ENCODE measurements at regions not wholly inside any gene's neighbourhood (a gene's known extent, or its start where the extent isn't known, plus 50 kb on each side); places are given as distances from the start of the nearest gene placed in this dataset.

DNA sequence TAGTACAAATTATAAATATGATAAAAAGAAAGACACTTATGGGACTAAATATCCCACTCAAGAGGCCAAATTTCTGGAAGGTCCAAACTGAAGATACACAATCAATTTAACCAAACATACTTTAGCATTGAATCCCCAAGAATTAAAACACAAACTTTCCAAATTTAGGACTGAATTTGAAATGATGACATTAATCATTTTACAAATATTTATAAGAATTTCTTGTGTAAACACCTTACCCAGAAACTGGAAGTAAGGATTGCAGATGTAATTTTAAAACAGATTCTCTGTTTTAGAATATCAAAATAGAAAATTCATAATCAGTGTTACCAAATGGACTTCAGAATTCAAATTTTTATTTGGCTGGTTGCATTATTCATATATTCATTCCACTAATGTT lies 588.2 kb upstream of the KCND2 start:
- H3K4me3 ChIP-seq (ENCODE audit: low read depth in 1 of 5, low read length in 5 of 5): no peak overlapping the region
- no peak overlapping the region for H3K27ac ChIP-seq (ENCODE audit: low read depth, low read length)
- no peaks in the 10 kb centered on the region for H3K4me1 ChIP-seq (ENCODE audit: control insufficient read depth in 5 of 5, insufficient read depth in 5 of 5, low read length in 5 of 5)
- no peaks in the 10 kb centered on the region for H3K9me3 ChIP-seq (ENCODE audit: control insufficient read depth in 5 of 5, low read length in 5 of 5)
- H3K27me3 ChIP-seq (ENCODE audit: control insufficient read depth in 5 of 5, insufficient read depth in 4 of 5, low read length in 5 of 5): no peaks in the 10 kb centered on the region
- H3K36me3 ChIP-seq (ENCODE audit: control insufficient read depth in 5 of 5, insufficient read depth in 5 of 5, low read length in 5 of 5): no peaks in the 10 kb centered on the region
- no peak overlapping the region for H3K9ac ChIP-seq (ENCODE audit: low read length in 5 of 5)

DNA sequence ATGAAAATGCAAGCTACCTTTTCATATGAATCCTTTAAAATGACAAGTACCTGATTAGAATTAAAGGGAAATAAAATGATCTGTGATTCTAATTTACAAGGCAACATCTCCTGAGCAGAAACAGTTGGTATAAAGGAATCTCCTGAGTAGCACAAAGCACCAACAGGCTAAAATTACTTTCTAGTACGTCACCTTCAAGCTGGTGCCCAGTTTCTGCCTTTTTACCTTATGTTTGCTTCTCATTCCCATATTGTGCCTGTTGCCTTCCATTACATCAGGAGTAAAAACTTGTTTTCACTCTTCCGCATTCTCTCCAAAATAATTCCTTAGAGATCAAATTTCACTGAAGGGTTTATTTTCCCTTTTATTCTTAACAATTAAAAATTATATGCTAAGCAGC lies 587.1 kb upstream of the KCND2 start:
- Histone ChIP-seq H3K4me1 (ENCODE audit: control insufficient read depth in 5 of 5, insufficient read depth in 5 of 5, low read length in 5 of 5) (no peaks in the 10 kb centered on the region), H3K27me3 (ENCODE audit: control insufficient read depth in 5 of 5, insufficient read depth in 4 of 5, low read length in 5 of 5) (no peaks in the 10 kb centered on the region), H3K4me3 (ENCODE audit: low read depth in 1 of 5, low read length in 5 of 5) (no peak overlapping the region), H3K9ac (ENCODE audit: low read length in 5 of 5) (no peak overlapping the region), H3K36me3 (ENCODE audit: control insufficient read depth in 5 of 5, insufficient read depth in 5 of 5, low read length in 5 of 5) (no peaks in the 10 kb centered on the region), H3K9me3 (ENCODE audit: control insufficient read depth in 5 of 5, low read length in 5 of 5) (no peaks in the 10 kb centered on the region), H3K27ac (ENCODE audit: low read depth, low read length) (no peak overlapping the region)

DNA sequence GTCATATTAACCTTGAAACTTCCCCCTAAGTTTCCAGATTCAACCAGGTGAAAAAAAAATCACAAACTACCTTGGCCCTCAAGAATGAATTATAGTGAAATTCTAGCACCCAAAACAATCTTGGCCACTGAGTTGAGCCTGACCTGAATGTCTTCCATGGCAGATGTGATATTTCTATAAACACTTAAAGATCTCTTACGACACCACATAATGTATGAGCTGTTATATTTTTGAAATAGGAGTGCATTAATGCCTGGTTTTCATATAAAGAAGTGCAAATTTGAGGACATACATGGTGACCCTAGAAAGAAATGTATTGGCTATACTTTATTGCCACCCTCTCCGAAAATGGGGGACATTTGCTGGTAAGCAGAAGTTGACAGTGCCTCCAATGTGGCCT lies 584.1 kb upstream of the KCND2 start:
- no peak overlapping the region for H3K9ac ChIP-seq (ENCODE audit: low read length in 5 of 5)
- no peaks in the 10 kb centered on the region for H3K27me3 ChIP-seq (ENCODE audit: control insufficient read depth in 5 of 5, insufficient read depth in 4 of 5, low read length in 5 of 5)
- no peaks in the 10 kb centered on the region for H3K36me3 ChIP-seq (ENCODE audit: control insufficient read depth in 5 of 5, insufficient read depth in 5 of 5, low read length in 5 of 5)
- no peaks in the 10 kb centered on the region for H3K4me1 ChIP-seq (ENCODE audit: control insufficient read depth in 5 of 5, insufficient read depth in 5 of 5, low read length in 5 of 5)
- no peak overlapping the region for H3K27ac ChIP-seq (ENCODE audit: low read depth, low read length)
- H3K9me3 ChIP-seq (ENCODE audit: control insufficient read depth in 5 of 5, low read length in 5 of 5): peaks cover 0 to 3% (median 0%) of the 10 kb centered on the region in 5 donors
- H3K4me3 ChIP-seq (ENCODE audit: low read depth in 1 of 5, low read length in 5 of 5): no peak overlapping the region

DNA sequence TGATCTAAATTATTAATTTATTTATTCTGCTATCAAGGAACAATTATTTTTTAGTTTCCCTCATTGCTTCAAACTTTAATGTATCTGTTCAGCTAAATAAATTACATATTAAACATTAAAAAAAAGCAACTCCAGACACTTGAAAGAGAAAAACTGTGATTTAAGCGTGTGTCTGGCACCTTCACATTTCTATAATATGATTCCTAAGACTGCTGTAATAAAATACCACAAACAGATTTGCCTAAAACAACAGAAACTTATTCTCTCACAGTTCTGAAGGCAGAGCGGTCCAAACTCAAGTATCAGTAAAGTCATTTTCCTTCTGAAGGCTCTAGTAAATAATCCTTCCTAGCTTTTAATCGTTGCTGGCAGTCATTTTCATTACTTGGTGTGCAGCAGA lies 580.4 kb upstream of the KCND2 start:
- no peaks in the 10 kb centered on the region for H3K36me3 ChIP-seq (ENCODE audit: control insufficient read depth in 5 of 5, insufficient read depth in 5 of 5, low read length in 5 of 5)
- H3K27ac ChIP-seq (ENCODE audit: low read depth, low read length): no peak overlapping the region
- H3K9me3 ChIP-seq (ENCODE audit: control insufficient read depth in 5 of 5, low read length in 5 of 5): peaks cover 0 to 11% (median 0%) of the 10 kb centered on the region in 5 donors
- H3K9ac ChIP-seq (ENCODE audit: low read length in 5 of 5): no peak overlapping the region
- no peaks in the 10 kb centered on the region for H3K4me1 ChIP-seq (ENCODE audit: control insufficient read depth in 5 of 5, insufficient read depth in 5 of 5, low read length in 5 of 5)
- no peak overlapping the region for H3K4me3 ChIP-seq (ENCODE audit: low read depth in 1 of 5, low read length in 5 of 5)
- no peaks in the 10 kb centered on the region for H3K27me3 ChIP-seq (ENCODE audit: control insufficient read depth in 5 of 5, insufficient read depth in 4 of 5, low read length in 5 of 5)

DNA sequence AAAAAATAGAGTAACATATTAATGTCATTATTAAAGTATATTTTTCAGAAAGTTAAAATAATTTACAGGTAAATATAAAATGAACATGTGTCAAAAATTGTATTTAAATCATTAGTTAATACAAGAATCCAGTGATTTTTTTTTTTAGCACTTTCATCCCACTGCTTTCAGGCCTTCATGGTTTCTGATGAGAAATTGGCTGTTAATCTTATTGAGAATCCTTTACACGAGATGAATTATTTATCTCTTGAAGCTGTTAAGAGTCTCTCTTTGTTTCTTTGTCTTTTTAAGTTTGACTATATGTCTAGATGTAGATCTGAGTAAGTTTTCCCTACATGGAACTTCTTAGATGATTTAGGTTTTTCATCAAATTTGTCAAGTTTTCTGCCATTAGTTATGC lies 578.5 kb upstream of the KCND2 start:
- H3K4me3 ChIP-seq (ENCODE audit: low read depth in 1 of 5, low read length in 5 of 5): no peak overlapping the region
- no peaks in the 10 kb centered on the region for H3K4me1 ChIP-seq (ENCODE audit: control insufficient read depth in 5 of 5, insufficient read depth in 5 of 5, low read length in 5 of 5)
- peaks cover 0 to 11% (median 0%) of the 10 kb centered on the region in 5 donors for H3K9me3 ChIP-seq (ENCODE audit: control insufficient read depth in 5 of 5, low read length in 5 of 5)

DNA sequence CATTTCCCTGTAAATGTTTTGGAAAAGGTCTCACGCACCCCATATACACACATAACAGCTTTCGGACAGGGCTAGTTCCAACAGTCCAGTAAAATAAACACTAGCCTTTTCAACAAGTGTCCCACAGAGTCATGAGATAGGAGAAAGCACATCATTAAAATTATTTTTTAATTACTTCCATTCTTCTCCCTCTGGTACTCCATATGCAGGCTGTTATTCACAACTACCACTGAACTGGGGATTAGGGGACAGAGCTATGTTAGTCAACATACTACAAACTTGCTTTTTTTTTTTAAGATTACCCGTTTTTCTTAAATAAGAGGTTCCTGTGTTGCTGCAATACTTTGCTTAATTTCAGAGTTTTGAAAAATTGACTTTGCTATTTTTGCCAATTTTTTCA lies 576.6 kb upstream of the KCND2 start:
- Histone ChIP-seq H3K9me3 (ENCODE audit: control insufficient read depth in 5 of 5, low read length in 5 of 5) (peaks cover 0 to 11% (median 0%) of the 10 kb centered on the region in 5 donors), H3K4me3 (ENCODE audit: low read depth in 1 of 5, low read length in 5 of 5) (no peak overlapping the region), H3K9ac (ENCODE audit: low read length in 5 of 5) (no peak overlapping the region), H3K27ac (ENCODE audit: low read depth, low read length) (no peak overlapping the region), H3K36me3 (ENCODE audit: control insufficient read depth in 5 of 5, insufficient read depth in 5 of 5, low read length in 5 of 5) (no peaks in the 10 kb centered on the region), H3K4me1 (ENCODE audit: control insufficient read depth in 5 of 5, insufficient read depth in 5 of 5, low read length in 5 of 5) (no peaks in the 10 kb centered on the region), H3K27me3 (ENCODE audit: control insufficient read depth in 5 of 5, insufficient read depth in 4 of 5, low read length in 5 of 5) (no peaks in the 10 kb centered on the region)

More for the DNA sequence above, 578.5 kb upstream of the KCND2 start:
- Histone ChIP-seq H3K27ac (ENCODE audit: low read depth, low read length) (no peak overlapping the region), H3K27me3 (ENCODE audit: control insufficient read depth in 5 of 5, insufficient read depth in 4 of 5, low read length in 5 of 5) (no peaks in the 10 kb centered on the region), H3K9ac (ENCODE audit: low read length in 5 of 5) (no peak overlapping the region), H3K36me3 (ENCODE audit: control insufficient read depth in 5 of 5, insufficient read depth in 5 of 5, low read length in 5 of 5) (no peaks in the 10 kb centered on the region)

DNA sequence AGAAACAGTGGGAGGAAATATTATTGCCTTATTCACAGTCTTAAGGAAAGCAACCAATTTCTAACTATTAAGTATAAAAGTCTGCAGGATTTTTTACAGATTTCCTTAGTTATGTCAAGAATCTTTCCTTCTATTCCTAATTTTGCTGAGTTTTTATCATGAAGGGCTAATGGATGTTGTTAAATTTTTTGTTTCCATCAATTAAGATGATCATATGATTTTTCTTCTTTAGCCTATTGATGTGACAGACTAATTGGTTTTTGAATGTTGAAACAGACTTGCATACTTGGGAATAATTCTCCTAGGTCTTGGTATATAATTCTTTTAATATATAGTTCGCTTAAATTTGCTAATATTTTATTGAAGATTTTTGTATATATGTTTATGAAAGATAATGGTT lies 569.1 kb upstream of the KCND2 start:
- H3K4me3 ChIP-seq (ENCODE audit: low read depth in 1 of 5, low read length in 5 of 5): no peak overlapping the region
- H3K9ac ChIP-seq (ENCODE audit: low read length in 5 of 5): no peak overlapping the region
- H3K9me3 ChIP-seq (ENCODE audit: control insufficient read depth in 5 of 5, low read length in 5 of 5): peaks cover 0 to 5% (median 0%) of the 10 kb centered on the region in 5 donors
- no peaks in the 10 kb centered on the region for H3K4me1 ChIP-seq (ENCODE audit: control insufficient read depth in 5 of 5, insufficient read depth in 5 of 5, low read length in 5 of 5)
- no peak overlapping the region for H3K27ac ChIP-seq (ENCODE audit: low read depth, low read length)
- H3K36me3 ChIP-seq (ENCODE audit: control insufficient read depth in 5 of 5, insufficient read depth in 5 of 5, low read length in 5 of 5): no peaks in the 10 kb centered on the region
- H3K27me3 ChIP-seq (ENCODE audit: control insufficient read depth in 5 of 5, insufficient read depth in 4 of 5, low read length in 5 of 5): no peaks in the 10 kb centered on the region

DNA sequence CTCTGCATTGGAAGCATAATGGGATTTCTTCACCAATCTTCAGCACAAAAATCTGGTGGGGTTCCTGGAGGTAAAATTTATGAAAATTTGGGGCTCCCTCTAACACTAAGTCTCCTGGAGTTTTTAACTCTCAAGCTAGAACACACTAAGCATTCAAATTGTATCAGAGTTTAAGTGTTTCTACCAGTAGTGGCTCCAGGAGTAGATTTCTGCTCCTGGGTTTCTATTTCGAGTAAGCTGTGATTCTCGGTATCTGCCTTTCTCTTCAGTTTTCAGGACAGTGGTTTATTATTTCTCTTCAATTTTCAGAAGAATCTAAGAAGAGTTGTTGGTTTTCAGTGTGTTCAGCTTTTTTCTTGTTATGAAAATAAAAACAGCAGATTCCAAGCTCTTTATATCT lies 566.4 kb upstream of the KCND2 start:
- Histone ChIP-seq H3K9me3 (ENCODE audit: control insufficient read depth in 5 of 5, low read length in 5 of 5) (peaks cover 0 to 5% (median 0%) of the 10 kb centered on the region in 5 donors), H3K4me3 (ENCODE audit: low read depth in 1 of 5, low read length in 5 of 5) (no peak overlapping the region), H3K27me3 (ENCODE audit: control insufficient read depth in 5 of 5, insufficient read depth in 4 of 5, low read length in 5 of 5) (no peaks in the 10 kb centered on the region), H3K4me1 (ENCODE audit: control insufficient read depth in 5 of 5, insufficient read depth in 5 of 5, low read length in 5 of 5) (no peaks in the 10 kb centered on the region), H3K36me3 (ENCODE audit: control insufficient read depth in 5 of 5, insufficient read depth in 5 of 5, low read length in 5 of 5) (no peaks in the 10 kb centered on the region), H3K27ac (ENCODE audit: low read depth, low read length) (no peak overlapping the region), H3K9ac (ENCODE audit: low read length in 5 of 5) (no peak overlapping the region)

DNA sequence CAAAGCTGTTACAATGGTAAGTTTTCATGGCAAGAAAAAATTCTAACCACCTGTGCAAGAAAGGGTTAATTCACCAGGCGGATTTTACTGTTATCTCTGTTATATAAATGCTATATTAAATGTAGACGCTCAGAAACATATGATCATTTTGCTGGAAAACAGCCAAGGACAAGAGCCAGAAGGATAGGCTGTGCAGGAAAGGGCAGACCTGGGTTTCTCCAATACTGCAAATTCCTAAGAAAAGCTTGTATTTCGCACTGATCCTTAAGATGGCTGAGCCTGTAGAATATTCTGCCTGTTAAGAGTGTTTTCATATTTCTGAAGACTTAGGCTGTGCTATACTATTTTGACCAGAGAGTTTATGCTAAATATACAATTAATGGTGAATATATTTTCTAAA lies 564.1 kb upstream of the KCND2 start:
- Histone ChIP-seq H3K9me3 (ENCODE audit: control insufficient read depth in 5 of 5, low read length in 5 of 5) (peaks cover 0 to 7% (median 0%) of the 10 kb centered on the region in 5 donors), H3K27me3 (ENCODE audit: control insufficient read depth in 5 of 5, insufficient read depth in 4 of 5, low read length in 5 of 5) (no peaks in the 10 kb centered on the region), H3K36me3 (ENCODE audit: control insufficient read depth in 5 of 5, insufficient read depth in 5 of 5, low read length in 5 of 5) (no peaks in the 10 kb centered on the region), H3K4me3 (ENCODE audit: low read depth in 1 of 5, low read length in 5 of 5) (no peak overlapping the region), H3K9ac (ENCODE audit: low read length in 5 of 5) (no peak overlapping the region), H3K4me1 (ENCODE audit: control insufficient read depth in 5 of 5, insufficient read depth in 5 of 5, low read length in 5 of 5) (no peaks in the 10 kb centered on the region), H3K27ac (ENCODE audit: low read depth, low read length) (no peak overlapping the region)

DNA sequence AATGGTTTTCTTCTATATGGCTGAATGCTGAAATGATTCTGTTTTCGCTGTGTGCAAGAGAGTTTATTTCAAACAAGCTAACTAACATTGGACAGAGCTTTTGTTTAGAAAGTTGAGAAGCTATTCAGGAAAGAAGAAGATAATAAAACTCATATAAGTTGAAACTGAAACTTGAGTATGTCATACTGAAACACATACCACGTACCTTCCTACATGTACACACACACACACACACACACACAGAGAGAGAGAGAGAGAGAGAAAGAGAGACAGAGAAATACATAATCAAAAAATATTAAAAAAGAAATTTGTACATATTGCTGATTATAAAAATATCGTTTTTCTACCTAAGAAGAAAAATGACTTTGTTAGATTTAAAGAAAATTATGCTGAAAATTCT lies 561.9 kb upstream of the KCND2 start:
- H3K27me3 ChIP-seq (ENCODE audit: control insufficient read depth in 5 of 5, insufficient read depth in 4 of 5, low read length in 5 of 5): no peaks in the 10 kb centered on the region
- no peaks in the 10 kb centered on the region for H3K4me1 ChIP-seq (ENCODE audit: control insufficient read depth in 5 of 5, insufficient read depth in 5 of 5, low read length in 5 of 5)
- no peak overlapping the region for H3K9ac ChIP-seq (ENCODE audit: low read length in 5 of 5)
- H3K27ac ChIP-seq (ENCODE audit: low read depth, low read length): no peak overlapping the region
- H3K4me3 ChIP-seq (ENCODE audit: low read depth in 1 of 5, low read length in 5 of 5): no peak overlapping the region
- H3K36me3 ChIP-seq (ENCODE audit: control insufficient read depth in 5 of 5, insufficient read depth in 5 of 5, low read length in 5 of 5): no peaks in the 10 kb centered on the region
- peaks cover 0 to 3% (median 0%) of the 10 kb centered on the region in 5 donors for H3K9me3 ChIP-seq (ENCODE audit: control insufficient read depth in 5 of 5, low read length in 5 of 5)

DNA sequence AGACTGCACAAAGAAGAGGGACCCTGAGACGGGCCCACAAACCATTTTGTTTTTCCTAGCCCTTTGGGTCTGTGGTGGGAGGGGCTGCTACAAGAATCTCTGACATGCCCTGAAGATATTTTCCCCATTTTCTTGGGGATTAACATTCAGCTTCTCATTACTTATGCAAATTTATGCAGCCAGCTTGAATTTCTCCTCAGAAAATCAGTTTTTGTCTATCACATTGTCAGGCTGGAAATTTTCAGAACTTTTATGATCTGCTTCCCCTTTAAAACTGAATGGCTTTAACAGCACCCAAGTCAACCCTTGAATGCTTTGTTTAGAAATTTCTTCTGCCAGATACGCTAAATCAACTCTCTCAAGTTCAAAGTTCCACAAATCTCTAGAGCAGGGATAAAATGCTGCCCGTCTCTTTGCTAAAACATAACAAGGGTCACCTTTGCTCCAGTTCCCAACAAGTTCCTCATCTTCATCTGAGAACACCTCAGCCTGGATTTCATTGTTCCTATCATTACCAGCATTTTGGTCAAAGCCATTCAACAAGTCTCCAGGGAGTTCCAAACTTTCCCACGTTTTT lies 560.0 kb upstream of the KCND2 start:
- no peak overlapping the region for H3K9ac ChIP-seq (ENCODE audit: low read length in 5 of 5)
- H3K4me3 ChIP-seq (ENCODE audit: low read depth in 1 of 5, low read length in 5 of 5): no peak overlapping the region
- no peak overlapping the region for H3K27ac ChIP-seq (ENCODE audit: low read depth, low read length)
- H3K36me3 ChIP-seq (ENCODE audit: control insufficient read depth in 5 of 5, insufficient read depth in 5 of 5, low read length in 5 of 5): no peaks in the 10 kb centered on the region
- H3K27me3 ChIP-seq (ENCODE audit: control insufficient read depth in 5 of 5, insufficient read depth in 4 of 5, low read length in 5 of 5): no peaks in the 10 kb centered on the region
- H3K4me1 ChIP-seq (ENCODE audit: control insufficient read depth in 5 of 5, insufficient read depth in 5 of 5, low read length in 5 of 5): no peaks in the 10 kb centered on the region
- H3K9me3 ChIP-seq (ENCODE audit: control insufficient read depth in 5 of 5, low read length in 5 of 5): peaks cover 0 to 3% (median 0%) of the 10 kb centered on the region in 5 donors

All from subcutaneous abdominal adipose tissue (tissue), 5 donors.